PFSK-1 (cell line): ENCODE measurements at regions not wholly inside any gene's neighbourhood (a gene's known extent, or its start where the extent isn't known, plus 50 kb on each side); places are given as distances from the start of the nearest gene placed in this dataset.

Experiments
- FOXP2 ChIP-seq: optimal IDR thresholded peaks from 2 replicates; pipeline ENCODE3; 2011; ENCODE audit warnings: borderline replicate concordance, control low read depth, inconsistent platforms; ENCODE audit not compliant: insufficient read depth; ENCODE audit errors: extremely low read length, extremely low read depth
- POLR2AphosphoS5 ChIP-seq: IDR thresholded peaks from 2 replicates; pipeline ENCODE4 v1.6.1; 2012; ENCODE audit warnings: low read depth, mild to moderate bottlenecking, control low read depth, low read length, moderate library complexity
- SIN3A ChIP-seq: IDR thresholded peaks from 2 replicates; pipeline ENCODE4 v1.6.1; 2012; ENCODE audit warnings: mild to moderate bottlenecking, low read length, moderate library complexity, borderline replicate concordance; ENCODE audit not compliant: insufficient read depth
- TAF1 ChIP-seq: IDR thresholded peaks from 2 replicates; pipeline ENCODE4 v1.6.1; 2012; ENCODE audit warnings: low read length, control low read depth, borderline replicate concordance; ENCODE audit not compliant: insufficient read depth
- TF ChIP-seq, protein P1 (sequence below), 2 experiments: IDR thresholded peaks; 2 replicates each; pipeline versions ENCODE4 v1.6.1 to v1.8.0; 2011 to 2012; ENCODE audit warnings: low read depth in 2 of 2, low read length in 2 of 2, control low read depth in 1 of 2, inconsistent platforms in 1 of 2, mild to moderate bottlenecking in 1 of 2, moderate library complexity in 1 of 2; ENCODE audit not compliant: insufficient read depth in 1 of 2

DNA sequence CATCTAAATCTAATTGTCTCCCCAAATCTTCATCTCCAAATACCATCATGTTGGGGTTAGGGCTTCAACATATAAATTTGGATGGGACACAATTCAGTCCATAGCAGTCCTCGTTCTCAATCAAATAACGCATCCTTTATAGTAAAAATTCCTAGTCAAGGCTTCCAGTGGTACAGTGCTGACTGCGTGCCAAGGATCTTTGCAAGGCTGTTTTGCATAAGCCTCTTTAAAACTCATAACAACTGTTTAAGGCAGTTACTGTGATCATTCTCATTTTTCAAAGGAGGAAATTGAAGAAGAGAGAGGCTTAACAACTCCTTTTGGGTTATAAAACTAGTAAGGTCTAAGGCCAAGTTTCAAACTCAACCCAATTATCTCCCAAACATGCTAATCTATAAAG is 666.9 kb downstream of the NYAP2 start:
- TF ChIP-seq POLR2AphosphoS5 (no peak), SIN3A (no peak), TAF1 (no peak), FOXP2 (no peak)
- TF ChIP-seq, protein P1, sequence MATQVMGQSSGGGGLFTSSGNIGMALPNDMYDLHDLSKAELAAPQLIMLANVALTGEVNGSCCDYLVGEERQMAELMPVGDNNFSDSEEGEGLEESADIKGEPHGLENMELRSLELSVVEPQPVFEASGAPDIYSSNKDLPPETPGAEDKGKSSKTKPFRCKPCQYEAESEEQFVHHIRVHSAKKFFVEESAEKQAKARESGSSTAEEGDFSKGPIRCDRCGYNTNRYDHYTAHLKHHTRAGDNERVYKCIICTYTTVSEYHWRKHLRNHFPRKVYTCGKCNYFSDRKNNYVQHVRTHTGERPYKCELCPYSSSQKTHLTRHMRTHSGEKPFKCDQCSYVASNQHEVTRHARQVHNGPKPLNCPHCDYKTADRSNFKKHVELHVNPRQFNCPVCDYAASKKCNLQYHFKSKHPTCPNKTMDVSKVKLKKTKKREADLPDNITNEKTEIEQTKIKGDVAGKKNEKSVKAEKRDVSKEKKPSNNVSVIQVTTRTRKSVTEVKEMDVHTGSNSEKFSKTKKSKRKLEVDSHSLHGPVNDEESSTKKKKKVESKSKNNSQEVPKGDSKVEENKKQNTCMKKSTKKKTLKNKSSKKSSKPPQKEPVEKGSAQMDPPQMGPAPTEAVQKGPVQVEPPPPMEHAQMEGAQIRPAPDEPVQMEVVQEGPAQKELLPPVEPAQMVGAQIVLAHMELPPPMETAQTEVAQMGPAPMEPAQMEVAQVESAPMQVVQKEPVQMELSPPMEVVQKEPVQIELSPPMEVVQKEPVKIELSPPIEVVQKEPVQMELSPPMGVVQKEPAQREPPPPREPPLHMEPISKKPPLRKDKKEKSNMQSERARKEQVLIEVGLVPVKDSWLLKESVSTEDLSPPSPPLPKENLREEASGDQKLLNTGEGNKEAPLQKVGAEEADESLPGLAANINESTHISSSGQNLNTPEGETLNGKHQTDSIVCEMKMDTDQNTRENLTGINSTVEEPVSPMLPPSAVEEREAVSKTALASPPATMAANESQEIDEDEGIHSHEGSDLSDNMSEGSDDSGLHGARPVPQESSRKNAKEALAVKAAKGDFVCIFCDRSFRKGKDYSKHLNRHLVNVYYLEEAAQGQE (IDR thresholded peaks at IDR 0.05; ENCODE audit: insufficient read depth in 1 of 2, low read depth in 2 of 2, low read length in 2 of 2), result no peak

DNA sequence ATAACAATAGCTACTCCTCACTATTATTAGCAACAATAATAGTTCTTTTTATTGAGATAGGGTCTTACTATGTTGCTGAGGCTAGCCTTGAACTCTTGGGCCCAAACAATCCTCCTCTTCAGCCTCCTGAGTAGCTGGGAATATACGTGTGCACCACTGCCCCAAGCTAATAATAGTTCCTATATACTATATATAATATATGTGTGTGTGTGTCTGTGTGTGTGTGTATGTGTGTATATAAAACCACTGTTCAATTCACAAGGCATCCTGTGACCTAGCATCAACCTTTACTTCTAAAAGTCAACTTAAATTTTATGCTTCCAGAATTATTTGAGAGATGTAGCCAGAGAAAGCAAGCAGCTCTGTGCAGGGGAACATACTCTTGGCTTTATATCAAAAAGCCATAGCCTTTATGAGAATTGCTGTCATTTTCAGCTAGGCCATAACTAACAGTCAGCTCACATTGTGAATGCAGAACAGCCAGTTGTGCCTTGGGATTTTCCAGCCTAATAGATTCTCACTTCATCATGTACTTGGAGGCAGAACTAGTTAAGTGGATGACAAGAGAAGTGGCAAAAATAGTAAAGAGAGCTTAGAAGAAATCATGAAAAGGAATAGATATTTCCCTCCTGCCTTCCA is 665.5 kb downstream of the NYAP2 start:
- TF ChIP-seq TAF1 (no peak), SIN3A (no peak), POLR2AphosphoS5 (no peak), FOXP2 (no peak)
- TF ChIP-seq, protein P1 (IDR thresholded peaks at IDR 0.05; ENCODE audit: insufficient read depth in 1 of 2, low read depth in 2 of 2, low read length in 2 of 2), result no peak

DNA sequence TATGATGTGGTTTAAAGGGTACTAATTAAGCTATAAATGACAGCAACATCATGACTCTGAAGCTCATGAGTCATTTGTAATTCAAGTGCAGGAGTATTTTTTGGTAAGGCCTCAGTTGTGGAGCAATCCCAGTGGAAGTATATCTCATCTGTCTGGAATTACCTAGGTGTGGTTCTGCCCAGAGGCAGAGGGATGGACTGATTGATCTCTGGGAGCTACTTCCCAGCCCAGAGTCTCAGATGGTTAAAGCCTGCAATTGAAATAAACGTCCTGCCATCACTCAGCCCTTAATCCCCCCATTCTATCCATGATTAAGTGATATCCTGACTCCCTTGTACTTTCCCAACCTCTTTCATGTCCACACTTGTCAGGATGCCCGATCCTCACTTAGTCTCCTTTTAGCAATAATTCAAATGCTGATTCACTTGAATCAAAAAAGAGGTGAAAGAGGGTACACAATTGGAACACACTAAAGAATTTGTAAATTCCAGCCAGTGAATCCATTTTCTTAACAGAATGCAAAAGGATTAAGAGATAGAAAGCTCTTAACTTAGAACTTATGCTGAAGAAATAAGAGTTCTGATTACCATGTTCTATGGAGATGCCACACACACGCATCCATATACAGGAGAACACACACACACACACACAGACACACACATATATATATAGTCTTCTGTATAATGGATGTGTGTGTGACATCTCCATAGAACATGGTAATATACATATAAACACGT is 664.4 kb downstream of the NYAP2 start:
- TF ChIP-seq POLR2AphosphoS5 (no peak), TAF1 (no peak), FOXP2 (no peak), SIN3A (no peak)
- TF ChIP-seq, protein P1 (IDR thresholded peaks at IDR 0.05; ENCODE audit: insufficient read depth in 1 of 2, low read depth in 2 of 2, low read length in 2 of 2), result no peak

DNA sequence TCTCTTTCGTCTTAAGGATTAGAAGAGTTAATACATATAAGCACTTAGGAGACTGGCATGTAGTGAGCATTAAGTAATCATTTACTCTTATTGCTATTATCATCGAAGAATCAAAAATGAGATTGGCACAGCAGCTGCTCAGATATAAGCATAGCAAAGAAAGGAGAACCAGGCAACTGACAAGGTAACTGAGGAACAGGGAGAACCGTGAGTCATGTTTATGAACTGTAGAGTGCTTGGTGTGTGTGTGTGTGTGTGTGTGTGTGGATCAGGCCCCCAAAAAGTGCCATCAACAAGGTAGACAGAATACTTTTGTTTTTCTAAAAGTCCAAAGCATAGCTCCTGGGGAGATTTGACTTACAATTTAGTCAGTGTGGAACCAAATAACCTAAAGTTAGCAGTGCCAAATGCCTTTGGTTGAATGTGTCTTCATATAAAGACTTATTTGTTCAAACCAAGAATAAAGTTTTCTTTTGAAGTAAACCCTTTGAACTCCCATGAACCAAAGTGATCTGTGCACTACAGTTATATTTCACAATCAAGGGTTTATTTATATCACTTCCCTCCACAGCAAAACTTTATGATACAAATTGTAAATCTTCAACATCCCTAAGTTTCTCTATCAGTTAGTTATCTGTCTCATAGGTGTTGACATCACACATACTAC is 660.6 kb downstream of the NYAP2 start:
- TF ChIP-seq SIN3A, result no peak
- TF ChIP-seq TAF1, result no peak
- TF ChIP-seq POLR2AphosphoS5, result no peak
- TF ChIP-seq, protein P1 (IDR thresholded peaks at IDR 0.05; ENCODE audit: insufficient read depth in 1 of 2, low read depth in 2 of 2, low read length in 2 of 2), result no peak
- no peak for TF ChIP-seq FOXP2
